Lower leg skin (tissue), 4 donors: ENCODE measurements at regions not wholly inside any gene's neighbourhood (a gene's known extent, or its start where the extent isn't known, plus 50 kb on each side); places are given as distances from the start of the nearest gene placed in this dataset.
"Not testable (repeated sequence)": the region's sequence is repeated elsewhere in the genome, so short reads cannot be mapped to it uniquely, and the experiment has no call there.

Experiments
- DNase-seq, 2 donors: peaks; one replicate each; pipeline ENCODE4 v3.0.0-alpha.2; 2019; ENCODE audit warnings: low spot score in 2 of 2
- H3K4me3 ChIP-seq: fragments of 200-600 bp; sonication (generic); 2 replicates; pipeline ENCODE4 v1.5.1; 2017; ENCODE audit warnings: mild to moderate bottlenecking, low read depth; ENCODE audit not compliant: poor library complexity, severe bottlenecking
- CTCF ChIP-seq, 3 donors: fragments of 450-650 bp; IDR thresholded peaks; one replicate each; pipeline ENCODE4 v1.5.1; 2016; ENCODE audit warnings: antibody characterized with exemption in 3 of 3, mild to moderate bottlenecking in 3 of 3, moderate library complexity in 2 of 3
- POLR2A ChIP-seq, 2 donors: fragments of 450-650 bp; IDR thresholded peaks; one replicate each; pipeline ENCODE4 v1.6.1; 2016 to 2017; ENCODE audit warnings: antibody characterized with exemption in 2 of 2, mild to moderate bottlenecking in 1 of 2, moderate library complexity in 1 of 2
- WGBS, 2 donors: methylation state at CpG; one replicate each; pipeline ENCODE4 v1.1.5; 2018; 5-methylcytosine and 5-hydroxymethylcytosine counted together
- intact Hi-C: fragments of 100-400 bp; cut with DNase I; formaldehyde crosslinking; loops from one replicate; pipeline ENCODE4 v1.15.0; 2023; ENCODE audit warnings: low total_unique reads

GRCh38 chr22:27075028-27075678, 417.8 kb downstream of the MIAT start:
- DNase-seq = no peak
- H3K4me3 ChIP-seq = no peak overlapping the region
- TF ChIP-seq POLR2A (IDR thresholded peaks at IDR 0.05) (no peak), CTCF (IDR thresholded peaks at IDR 0.05) (no peak)
- intact Hi-C loops = no loop called here
- 45 to 47% methylated on average over 6 of the region's 6 CpGs for whole genome bisulfite sequencing, 2 donors

- no peak for DNase-seq
- no peak for TF ChIP-seq POLR2A (IDR thresholded peaks at IDR 0.05)
- no peak for TF ChIP-seq CTCF (IDR thresholded peaks at IDR 0.05)
- intact Hi-C loops = no loop called here
- WGBS, 2 donors = 46 to 50% methylated on average over 6 to 7 of the region's 7 CpGs
- H3K4me3 ChIP-seq = no peak overlapping the region
Measured at GRCh38 chr22:27075891-27076290, 418.5 kb downstream of the MIAT start.

DNA sequence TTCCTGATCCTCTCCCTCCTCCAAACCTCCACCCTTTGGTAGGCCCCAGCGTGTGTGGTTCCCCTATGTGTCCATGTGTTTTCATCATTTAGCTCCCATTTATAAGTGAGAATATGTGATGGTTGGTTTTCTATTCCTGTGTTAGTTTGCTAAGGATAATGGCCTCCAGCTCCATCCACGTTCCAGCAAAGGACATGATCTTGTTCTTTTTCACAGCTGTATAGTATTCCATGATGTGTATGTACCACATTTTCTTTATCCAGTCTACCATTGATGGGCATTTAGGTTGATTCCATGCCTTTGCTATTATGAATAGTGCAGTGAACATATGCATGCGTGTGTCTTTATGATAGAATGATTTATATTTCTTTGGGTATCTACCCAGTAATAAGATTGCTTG, 420.7 kb downstream of the MIAT start:
- WGBS, 2 donors = 88 to 94% methylated on average over 3 of the region's 3 CpGs
- DNase-seq, H3K4me3 ChIP-seq, intact Hi-C loops: not testable (repeated sequence)

DNA sequence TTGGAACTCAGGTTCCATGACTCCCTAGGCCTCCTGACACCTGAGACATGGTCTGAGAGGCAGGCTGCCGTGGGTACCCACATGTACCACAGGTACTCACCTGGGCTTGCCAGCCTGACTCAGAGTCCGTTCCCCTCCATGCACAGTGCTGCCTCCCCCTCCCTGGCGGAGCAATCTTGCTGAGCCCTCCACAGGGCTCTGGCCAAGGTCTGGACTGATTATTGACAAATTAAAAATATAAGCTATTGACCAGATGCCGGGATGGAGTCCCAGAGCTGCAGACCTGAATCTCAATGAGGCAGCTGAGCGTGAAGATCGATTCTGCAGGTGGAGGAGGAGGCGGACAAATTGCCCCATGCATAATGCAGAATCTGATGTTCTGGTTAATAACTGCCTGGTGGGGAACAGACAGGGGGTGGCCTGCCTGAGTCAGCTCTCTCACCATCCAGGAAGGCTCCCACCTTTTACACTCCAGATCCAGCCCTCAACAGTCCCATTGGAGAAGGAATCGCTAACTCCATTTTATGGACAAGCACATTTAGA, 422.7 kb downstream of the MIAT start:
- WGBS, 2 donors = 87 to 90% methylated on average over 8 of the region's 8 CpGs
- H3K4me3 ChIP-seq = no peak overlapping the region
- no peak for TF ChIP-seq CTCF (IDR thresholded peaks at IDR 0.05)
- no peak for TF ChIP-seq POLR2A (IDR thresholded peaks at IDR 0.05)
- DNase-seq = no peak
- intact Hi-C loops = no loop called here

DNA sequence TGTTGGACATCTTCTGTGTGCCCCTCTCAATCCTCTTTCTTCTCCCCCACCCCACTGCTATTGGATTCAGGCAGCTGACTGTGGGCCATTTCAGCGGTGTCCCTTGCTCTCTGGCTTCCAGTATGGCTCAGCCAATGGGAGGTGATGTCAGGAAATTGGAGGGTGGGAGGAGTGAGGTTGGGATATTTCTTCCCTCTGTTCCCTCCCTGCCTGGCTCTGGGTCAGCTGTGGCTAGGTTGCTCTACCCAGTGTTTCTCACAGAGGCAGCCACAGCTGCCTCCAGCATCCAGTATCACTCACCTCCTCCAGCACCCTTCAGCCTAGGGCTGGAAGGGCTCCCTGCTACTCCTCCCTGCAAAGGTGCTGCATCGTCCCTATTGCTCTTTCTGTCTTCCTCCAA, 423.5 kb downstream of the MIAT start:
- no peak overlapping the region for H3K4me3 ChIP-seq
- no peak for TF ChIP-seq POLR2A (IDR thresholded peaks at IDR 0.05)
- no peak for TF ChIP-seq CTCF (IDR thresholded peaks at IDR 0.05)
- no peak for DNase-seq
- intact Hi-C loops = no loop called here
- 58 to 75% methylated on average over 2 of the region's 2 CpGs for WGBS, 2 donors

DNA sequence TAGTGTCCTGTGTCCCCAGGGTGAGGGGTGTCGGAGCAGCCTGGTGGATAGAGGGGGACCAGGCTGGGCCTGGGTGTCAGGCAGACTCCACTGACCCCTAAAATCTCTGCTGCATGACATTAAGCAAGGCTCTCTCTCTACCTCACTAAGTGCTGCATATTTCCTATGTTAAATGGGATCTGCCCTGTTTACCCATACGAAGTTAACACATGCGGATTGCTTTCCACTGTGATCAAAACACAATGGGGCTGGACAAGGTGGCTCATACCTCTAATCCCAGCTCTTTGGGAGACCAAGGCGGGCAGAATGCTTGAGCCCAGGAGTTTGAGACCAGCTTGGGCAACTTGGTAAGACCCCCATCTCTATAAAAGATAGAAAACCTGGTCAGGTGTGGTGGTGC, 426.2 kb downstream of the MIAT start:
- DNase-seq = no peak
- intact Hi-C loops = no loop called here
- no peak overlapping the region for H3K4me3 ChIP-seq
- WGBS, 2 donors = 88 to 90% methylated on average over 4 of the region's 4 CpGs
- no peak for TF ChIP-seq CTCF (IDR thresholded peaks at IDR 0.05)
- TF ChIP-seq POLR2A (IDR thresholded peaks at IDR 0.05) = no peak
